Breast epithelium (tissue), 4 donors: ENCODE measurements at regions not wholly inside any gene's neighbourhood (a gene's known extent, or its start where the extent isn't known, plus 50 kb on each side); places are given as distances from the start of the nearest gene placed in this dataset.

Source experiments
- DNase-seq, 2 donors: peaks; one replicate each; pipeline ENCODE4 v3.0.0-alpha.2; 2019; ENCODE audit warnings: low spot score in 2 of 2
- H3K27ac ChIP-seq, 2 donors: fragments of 200-600 bp; sonication (generic) in 1 of 2; one replicate each; pipeline ENCODE4 v1.5.1; 2016 to 2019; ENCODE audit warnings: mild to moderate bottlenecking in 1 of 2
- H3K27me3 ChIP-seq, 2 donors: fragments of 200-600 bp; sonication (generic) in 1 of 2; one replicate each; pipeline versions ENCODE4 v1.5.1 to v1.6.0; 2017 to 2019; ENCODE audit warnings: control low read depth in 1 of 2, mild to moderate bottlenecking in 1 of 2
- H3K36me3 ChIP-seq: fragments of 200-600 bp; one replicate; pipeline ENCODE4 v1.5.1; 2019
- H3K4me1 ChIP-seq, 2 donors: fragments of 200-600 bp; sonication (generic); one replicate each; pipeline ENCODE4 v1.5.1; 2016 to 2019; ENCODE audit warnings: control low read depth in 1 of 2
- H3K4me3 ChIP-seq, 3 donors: fragments of 200-600 bp; sonication (generic); 1 replicate in 2 of 3; 2 replicates in 1 of 3; pipeline ENCODE4 v1.5.1; 2016 to 2019; ENCODE audit warnings: mild to moderate bottlenecking in 3 of 3, moderate library complexity in 2 of 3
- H3K9me3 ChIP-seq, 2 donors: fragments of 200-600 bp; sonication (generic) in 1 of 2; one replicate each; pipeline ENCODE4 v1.5.1; 2016 to 2019; ENCODE audit warnings: control low read depth in 1 of 2
- POLR2A ChIP-seq: fragments of 450-650 bp; IDR thresholded peaks from one replicate; pipeline ENCODE4 v1.6.1; 2016; ENCODE audit warnings: antibody characterized with exemption, mild to moderate bottlenecking, moderate library complexity
- POLR2AphosphoS5 ChIP-seq, 3 donors: sonication (generic); formaldehyde crosslinking; IDR thresholded peaks; one replicate each; pipeline ENCODE4 v1.6.1; 2017; ENCODE audit warnings: antibody characterized with exemption in 3 of 3
- intact Hi-C: fragments of 100-400 bp; cut with DNase I; formaldehyde crosslinking; loops from one replicate; pipeline ENCODE4 v1.15.1; 2023; ENCODE audit warnings: low total_unique reads
- TF ChIP-seq, protein P1 (sequence below), 3 donors: fragments of 450-650 bp; IDR thresholded peaks; one replicate each; pipeline ENCODE4 v1.5.1; 2016 to 2017; ENCODE audit warnings: antibody characterized with exemption in 3 of 3, mild to moderate bottlenecking in 3 of 3, moderate library complexity in 3 of 3

DNA sequence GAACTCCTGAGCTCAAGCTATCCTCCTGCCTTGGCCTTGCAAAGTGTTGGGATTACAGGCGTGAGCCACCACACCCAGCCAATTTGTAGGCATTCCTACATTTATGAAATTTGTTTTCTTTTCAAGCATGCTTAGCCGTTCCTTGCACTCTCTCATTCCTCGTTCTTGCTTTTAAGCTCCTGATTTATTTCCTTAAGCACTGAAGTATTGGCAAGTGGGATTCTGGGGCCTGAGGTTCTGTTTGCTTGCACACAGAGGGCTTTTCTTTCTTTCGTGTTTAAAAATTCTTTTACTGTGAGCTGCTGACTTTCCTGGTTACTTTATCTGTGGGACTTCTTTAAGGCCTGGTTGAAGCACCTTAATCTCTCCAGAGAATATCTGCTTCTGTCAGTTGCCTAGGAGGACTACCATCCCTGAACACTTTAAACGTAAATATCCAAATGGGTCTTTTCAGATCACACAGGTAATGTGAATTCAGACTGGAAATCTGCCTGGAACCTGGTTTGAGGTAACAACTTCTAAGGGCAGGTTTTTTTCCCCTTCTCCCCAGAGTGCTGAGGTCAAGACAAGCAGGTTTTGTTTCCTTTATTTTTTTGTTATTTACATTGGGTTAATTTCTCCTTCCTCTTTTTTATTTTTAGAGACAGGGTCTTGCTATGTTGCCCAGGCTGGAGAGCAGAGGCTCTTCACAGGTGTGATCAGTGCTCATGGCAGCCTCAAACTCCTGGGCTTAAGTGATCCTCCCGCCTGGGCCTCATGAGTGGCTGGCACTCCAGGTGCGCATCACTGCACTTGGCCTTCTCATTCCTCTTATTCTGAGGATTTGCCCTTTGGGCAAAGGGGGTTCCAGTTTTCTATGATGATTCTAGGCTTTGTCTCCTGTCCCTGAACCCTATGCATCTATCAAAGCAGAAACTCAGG, 102.9 kb downstream of the PFKFB3 start:
- Histone ChIP-seq H3K27ac (no peak overlapping the region), H3K36me3 (no peaks in the 10 kb centered on the region), H3K27me3 (no peaks in the 10 kb centered on the region), H3K9me3 (peaks cover 0 to 6% of the 10 kb centered on the region in 2 donors), H3K4me1 (no peaks in the 10 kb centered on the region), H3K4me3 (no peak overlapping the region)
- no peak for DNase-seq
- TF ChIP-seq, protein P1, sequence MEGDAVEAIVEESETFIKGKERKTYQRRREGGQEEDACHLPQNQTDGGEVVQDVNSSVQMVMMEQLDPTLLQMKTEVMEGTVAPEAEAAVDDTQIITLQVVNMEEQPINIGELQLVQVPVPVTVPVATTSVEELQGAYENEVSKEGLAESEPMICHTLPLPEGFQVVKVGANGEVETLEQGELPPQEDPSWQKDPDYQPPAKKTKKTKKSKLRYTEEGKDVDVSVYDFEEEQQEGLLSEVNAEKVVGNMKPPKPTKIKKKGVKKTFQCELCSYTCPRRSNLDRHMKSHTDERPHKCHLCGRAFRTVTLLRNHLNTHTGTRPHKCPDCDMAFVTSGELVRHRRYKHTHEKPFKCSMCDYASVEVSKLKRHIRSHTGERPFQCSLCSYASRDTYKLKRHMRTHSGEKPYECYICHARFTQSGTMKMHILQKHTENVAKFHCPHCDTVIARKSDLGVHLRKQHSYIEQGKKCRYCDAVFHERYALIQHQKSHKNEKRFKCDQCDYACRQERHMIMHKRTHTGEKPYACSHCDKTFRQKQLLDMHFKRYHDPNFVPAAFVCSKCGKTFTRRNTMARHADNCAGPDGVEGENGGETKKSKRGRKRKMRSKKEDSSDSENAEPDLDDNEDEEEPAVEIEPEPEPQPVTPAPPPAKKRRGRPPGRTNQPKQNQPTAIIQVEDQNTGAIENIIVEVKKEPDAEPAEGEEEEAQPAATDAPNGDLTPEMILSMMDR (IDR thresholded peaks at IDR 0.05): no peak
- TF ChIP-seq POLR2AphosphoS5 (IDR thresholded peaks at IDR 0.05): no peak
- no peak for TF ChIP-seq POLR2A
- intact Hi-C loops: no loop called here

DNA sequence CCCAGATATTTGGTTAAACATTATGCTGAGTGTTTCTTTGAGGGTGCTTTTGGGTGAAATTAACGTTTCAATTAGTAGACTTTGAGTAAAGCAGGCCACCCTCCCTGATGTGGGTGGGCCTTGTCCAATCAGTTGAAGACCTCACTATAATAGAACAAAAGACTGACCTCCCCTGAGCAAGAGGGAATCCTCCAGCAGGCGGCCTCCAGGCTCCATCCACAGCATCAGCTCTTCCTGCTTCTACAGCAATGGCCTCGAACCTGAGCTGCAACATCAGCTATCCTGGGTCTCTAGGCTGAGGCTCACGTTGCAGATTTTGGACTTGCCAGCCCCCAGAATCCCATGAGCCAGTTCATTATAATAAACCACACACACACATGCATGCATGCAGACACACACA, 104.2 kb downstream of the PFKFB3 start:
- H3K4me3 ChIP-seq: no peak overlapping the region
- intact Hi-C loops: no loop called here
- H3K27ac ChIP-seq: no peak overlapping the region
- H3K9me3 ChIP-seq: peaks cover 0 to 6% of the 10 kb centered on the region in 2 donors
- no peak for DNase-seq
- no peaks in the 10 kb centered on the region for H3K36me3 ChIP-seq
- TF ChIP-seq POLR2A (no peak), POLR2AphosphoS5 (IDR thresholded peaks at IDR 0.05) (no peak)
- TF ChIP-seq, protein P1 (IDR thresholded peaks at IDR 0.05): no peak
- no peaks in the 10 kb centered on the region for H3K4me1 ChIP-seq
- H3K27me3 ChIP-seq: no peaks in the 10 kb centered on the region

DNA sequence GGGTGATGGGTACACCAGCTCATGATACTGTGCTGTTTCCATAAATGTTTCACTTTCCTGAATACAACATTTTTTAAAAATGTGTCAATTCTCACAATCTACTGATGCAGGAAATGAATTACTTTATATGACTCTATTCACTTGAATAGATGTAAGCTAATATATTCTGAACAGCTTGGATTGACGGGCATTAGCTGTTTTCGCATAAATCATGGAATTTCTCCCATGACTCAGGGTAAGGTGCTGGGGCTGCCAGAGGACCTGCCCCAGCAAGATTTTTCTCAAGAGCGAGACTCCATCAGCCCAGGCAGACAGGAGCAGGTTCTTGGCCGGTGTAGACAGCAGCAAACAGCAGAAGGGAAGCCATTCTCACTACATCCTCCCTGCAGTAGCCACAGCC, 107.1 kb downstream of the PFKFB3 start:
- no peak overlapping the region for H3K27ac ChIP-seq
- no peaks in the 10 kb centered on the region for H3K4me1 ChIP-seq
- H3K27me3 ChIP-seq: no peaks in the 10 kb centered on the region
- no peak for DNase-seq
- H3K36me3 ChIP-seq: no peaks in the 10 kb centered on the region
- no peak overlapping the region for H3K4me3 ChIP-seq
- H3K9me3 ChIP-seq: peaks cover 0 to 6% of the 10 kb centered on the region in 2 donors
- intact Hi-C loops: no loop called here
- TF ChIP-seq POLR2A: no peak
- TF ChIP-seq, protein P1 (IDR thresholded peaks at IDR 0.05): no peak
- TF ChIP-seq POLR2AphosphoS5 (IDR thresholded peaks at IDR 0.05): no peak

DNA sequence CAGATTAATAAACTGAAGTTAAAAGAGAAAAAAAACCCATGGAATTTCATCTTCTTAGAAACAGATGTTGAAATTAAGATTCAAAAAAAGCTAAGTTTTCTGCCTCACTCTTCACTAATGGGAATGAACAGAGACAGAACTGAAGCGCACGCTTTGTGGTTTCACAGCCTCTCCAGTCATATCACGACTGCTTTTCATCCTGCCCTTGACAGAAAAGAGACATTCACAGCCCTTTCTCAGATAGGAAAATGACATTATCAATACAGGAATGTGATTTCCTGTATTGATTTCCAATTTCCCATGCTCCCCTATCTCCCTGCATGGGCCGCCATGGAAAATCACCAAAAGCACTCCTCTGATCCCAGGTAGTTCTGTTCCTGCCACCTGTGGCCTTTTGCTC, 108.2 kb downstream of the PFKFB3 start:
- H3K27me3 ChIP-seq: no peaks in the 10 kb centered on the region
- TF ChIP-seq POLR2A: no peak
- TF ChIP-seq, protein P1 (IDR thresholded peaks at IDR 0.05): no peak
- no peak for TF ChIP-seq POLR2AphosphoS5 (IDR thresholded peaks at IDR 0.05)
- H3K9me3 ChIP-seq: peaks cover 0 to 6% of the 10 kb centered on the region in 2 donors
- no peaks in the 10 kb centered on the region for H3K4me1 ChIP-seq
- intact Hi-C loops: no loop called here
- no peaks in the 10 kb centered on the region for H3K36me3 ChIP-seq
- H3K4me3 ChIP-seq: no peak overlapping the region
- no peak overlapping the region for H3K27ac ChIP-seq
- no peak for DNase-seq

DNA sequence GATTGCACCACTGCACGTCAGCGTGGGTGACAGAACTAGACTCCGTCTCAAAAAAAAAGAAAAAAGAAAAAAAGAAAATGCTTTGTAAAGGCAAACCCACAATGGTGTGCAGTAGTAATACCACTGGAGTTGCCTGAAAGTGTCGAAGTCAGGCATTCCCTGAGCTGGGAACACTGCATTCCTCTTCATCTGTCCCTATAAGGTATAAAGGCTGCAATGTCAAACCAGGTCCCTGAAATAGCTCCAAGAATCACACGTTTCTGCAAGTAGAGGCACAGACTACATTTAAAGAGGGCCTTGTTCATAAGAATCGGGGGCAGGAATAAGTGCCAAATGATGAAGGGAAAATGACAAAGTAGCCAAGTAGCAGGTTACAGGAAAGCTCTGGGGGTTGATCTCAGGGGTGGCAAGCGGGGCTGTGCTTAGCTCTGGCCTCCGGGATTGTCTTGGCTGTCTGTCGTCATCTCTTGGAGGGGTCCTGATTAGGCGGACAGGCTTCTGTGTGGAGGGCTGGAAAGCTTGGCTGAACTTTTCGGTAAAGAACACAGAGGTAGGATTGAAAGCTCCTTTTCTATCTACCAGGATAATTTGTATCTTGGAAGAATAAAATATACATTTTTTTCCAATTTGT, 109.1 kb downstream of the PFKFB3 start:
- H3K9me3 ChIP-seq: peaks cover 0 to 5% of the 10 kb centered on the region in 2 donors

More for the DNA sequence above, 109.1 kb downstream of the PFKFB3 start:
- H3K27me3 ChIP-seq: no peaks in the 10 kb centered on the region
- no peak for TF ChIP-seq POLR2A
- no peak for TF ChIP-seq POLR2AphosphoS5 (IDR thresholded peaks at IDR 0.05)
- TF ChIP-seq, protein P1 (IDR thresholded peaks at IDR 0.05): no peak
- intact Hi-C loops: no loop called here
- no peaks in the 10 kb centered on the region for H3K4me1 ChIP-seq
- no peaks in the 10 kb centered on the region for H3K36me3 ChIP-seq
- peak in 1 of 2 donors; percentile 71 for DNase-seq
- no peak overlapping the region for H3K27ac ChIP-seq
- H3K4me3 ChIP-seq: no peak overlapping the region
